BJ (cell line): ENCODE measurements at regions not wholly inside any gene's neighbourhood (a gene's known extent, or its start where the extent isn't known, plus 50 kb on each side); places are given as distances from the start of the nearest gene placed in this dataset.

ENCODE experiments used
- CTCF ChIA-PET: fragments of 350-600 bp; formaldehyde crosslinking; extraction: SDS; loops from one replicate; lab custom pipeline; 2021; ENCODE audit warnings: antibody characterized with exemption, inconsistent platforms; lab: Yijun Ruan, JAX
- POLR2A ChIA-PET: fragments of 300-600 bp; sonication (Branson Sonifier 250); formaldehyde crosslinking; extraction: SDS; loops from one replicate; lab custom pipeline; 2021; ENCODE audit warnings: antibody characterized with exemption; lab: Charles Lee
- DNase-seq: peaks from one replicate; pipeline ENCODE4 v3.0.0-alpha.2; 2011; ENCODE audit warnings: low read depth
- H3K27me3 ChIP-seq: 2 replicates; pipeline ENCODE4 v1.6.0; 2011; ENCODE audit warnings: low read length; ENCODE audit not compliant: control insufficient read depth, insufficient read depth
- H3K36me3 ChIP-seq: 2 replicates; pipeline ENCODE4 v1.5.1; 2011; ENCODE audit warnings: low read length; ENCODE audit not compliant: control insufficient read depth, insufficient read depth
- H3K4me3 ChIP-seq: 2 replicates; pipeline ENCODE4 v1.5.1; 2011; ENCODE audit warnings: low read depth, mild to moderate bottlenecking, control low read depth, low read length
- CTCF ChIP-seq: IDR thresholded peaks from 2 replicates; pipeline ENCODE4 v1.5.1; 2011; ENCODE audit warnings: low read depth, mild to moderate bottlenecking, control low read depth, inconsistent platforms, low read length, moderate library complexity; ENCODE audit not compliant: insufficient read depth

GRCh38 chr2:62561586-62561985 lies 55.6 kb upstream of the TMEM17 start:
- no peaks in the 10 kb centered on the region for H3K36me3 ChIP-seq
- TF ChIP-seq CTCF = no peak
- no peak overlapping the region for H3K4me3 ChIP-seq
- DNase-seq = no peak
- ChIA-PET POLR2A (no interaction called here), CTCF (no interaction called here)
- no peaks in the 10 kb centered on the region for H3K27me3 ChIP-seq

- DNase-seq = no peak
- H3K4me3 ChIP-seq = no peak overlapping the region
- CTCF ChIA-PET = interaction anchor here (0.6 kb wide), 1 partner anchor 1737 kb away, joined by 3 read pairs; no protein-coding TSS in a partner anchor
- POLR2A ChIA-PET = no interaction called here
- no peaks in the 10 kb centered on the region for H3K27me3 ChIP-seq
- H3K36me3 ChIP-seq = no peaks in the 10 kb centered on the region
- TF ChIP-seq CTCF = no peak
Measured at GRCh38 chr2:62559582-62559981, 53.6 kb upstream of the TMEM17 start.

- POLR2A ChIA-PET = no interaction called here
- CTCF ChIA-PET = no interaction called here
- no peak for DNase-seq
- no peak overlapping the region for H3K4me3 ChIP-seq
- no peaks in the 10 kb centered on the region for H3K36me3 ChIP-seq
- no peak for TF ChIP-seq CTCF
- no peaks in the 10 kb centered on the region for H3K27me3 ChIP-seq
Measured at GRCh38 chr2:62558743-62559142, 52.7 kb upstream of the TMEM17 start.

- Histone ChIP-seq H3K27me3 (no peaks in the 10 kb centered on the region), H3K4me3 (no peak overlapping the region), H3K36me3 (no peaks in the 10 kb centered on the region)
- ChIA-PET CTCF (no interaction called here), POLR2A (no interaction called here)
- DNase-seq = no peak
- TF ChIP-seq CTCF = no peak
Measured at GRCh38 chr2:62556086-62556485, 50.1 kb upstream of the TMEM17 start.
